ENCODE measurements at regions not wholly inside any gene's neighbourhood (a gene's known extent, or its start where the extent isn't known, plus 50 kb on each side); places are given as distances from the start of the nearest gene placed in this dataset.
"Not testable (repeated sequence)": the region's sequence is repeated elsewhere in the genome, so short reads cannot be mapped to it uniquely, and the experiment has no call there.

DNA sequence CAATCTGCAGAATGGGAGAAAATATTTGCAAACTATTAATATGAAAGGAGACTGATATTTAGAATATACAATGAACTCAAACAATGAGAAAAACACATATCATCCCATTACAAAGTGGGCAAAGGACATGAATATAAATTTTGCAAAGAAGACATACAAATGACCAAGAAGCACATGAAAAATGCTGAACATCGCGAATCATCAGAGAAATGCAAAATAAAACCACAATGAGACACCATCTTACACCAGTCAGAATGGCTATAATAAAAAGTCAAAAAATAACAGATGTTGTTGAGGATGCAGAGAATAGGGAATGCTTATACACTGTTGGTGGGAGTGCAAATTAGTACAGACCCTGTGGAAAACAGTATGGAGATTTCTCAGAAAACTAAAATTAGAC, 83.6 kb downstream of the RAP2B start:
- TF ChIP-seq, protein P1, sequence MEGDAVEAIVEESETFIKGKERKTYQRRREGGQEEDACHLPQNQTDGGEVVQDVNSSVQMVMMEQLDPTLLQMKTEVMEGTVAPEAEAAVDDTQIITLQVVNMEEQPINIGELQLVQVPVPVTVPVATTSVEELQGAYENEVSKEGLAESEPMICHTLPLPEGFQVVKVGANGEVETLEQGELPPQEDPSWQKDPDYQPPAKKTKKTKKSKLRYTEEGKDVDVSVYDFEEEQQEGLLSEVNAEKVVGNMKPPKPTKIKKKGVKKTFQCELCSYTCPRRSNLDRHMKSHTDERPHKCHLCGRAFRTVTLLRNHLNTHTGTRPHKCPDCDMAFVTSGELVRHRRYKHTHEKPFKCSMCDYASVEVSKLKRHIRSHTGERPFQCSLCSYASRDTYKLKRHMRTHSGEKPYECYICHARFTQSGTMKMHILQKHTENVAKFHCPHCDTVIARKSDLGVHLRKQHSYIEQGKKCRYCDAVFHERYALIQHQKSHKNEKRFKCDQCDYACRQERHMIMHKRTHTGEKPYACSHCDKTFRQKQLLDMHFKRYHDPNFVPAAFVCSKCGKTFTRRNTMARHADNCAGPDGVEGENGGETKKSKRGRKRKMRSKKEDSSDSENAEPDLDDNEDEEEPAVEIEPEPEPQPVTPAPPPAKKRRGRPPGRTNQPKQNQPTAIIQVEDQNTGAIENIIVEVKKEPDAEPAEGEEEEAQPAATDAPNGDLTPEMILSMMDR (IDR thresholded peaks at IDR 0.05; ENCODE audit: insufficient read depth, low read depth, low read length), result no peak
- no peak overlapping the region for H3K4me3 ChIP-seq (ENCODE audit: low read depth, low read length)
- DNase-seq (ENCODE audit: low read depth), result no peak

DNA sequence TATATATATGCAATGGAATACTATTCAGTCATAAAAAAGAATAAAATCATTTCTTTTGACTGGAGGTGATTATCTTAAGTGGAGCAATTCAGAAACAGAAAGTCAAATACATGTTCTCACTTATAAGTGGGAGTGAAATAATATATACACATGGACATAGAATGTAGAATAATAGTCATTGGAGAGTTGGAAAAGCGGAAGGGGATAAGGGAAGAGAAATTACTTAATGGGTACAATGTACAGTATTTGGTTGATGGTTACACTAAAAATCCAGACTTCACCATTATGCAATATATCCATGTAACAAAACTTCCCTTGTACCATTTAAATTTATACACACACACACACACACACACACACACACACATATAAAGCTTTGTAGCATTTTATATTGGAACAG, 84.3 kb downstream of the RAP2B start:
- TF ChIP-seq, protein P1 (IDR thresholded peaks at IDR 0.05; ENCODE audit: insufficient read depth, low read depth, low read length), result no peak
- DNase-seq (ENCODE audit: low read depth), result no peak
- no peak overlapping the region for H3K4me3 ChIP-seq (ENCODE audit: low read depth, low read length)

DNA sequence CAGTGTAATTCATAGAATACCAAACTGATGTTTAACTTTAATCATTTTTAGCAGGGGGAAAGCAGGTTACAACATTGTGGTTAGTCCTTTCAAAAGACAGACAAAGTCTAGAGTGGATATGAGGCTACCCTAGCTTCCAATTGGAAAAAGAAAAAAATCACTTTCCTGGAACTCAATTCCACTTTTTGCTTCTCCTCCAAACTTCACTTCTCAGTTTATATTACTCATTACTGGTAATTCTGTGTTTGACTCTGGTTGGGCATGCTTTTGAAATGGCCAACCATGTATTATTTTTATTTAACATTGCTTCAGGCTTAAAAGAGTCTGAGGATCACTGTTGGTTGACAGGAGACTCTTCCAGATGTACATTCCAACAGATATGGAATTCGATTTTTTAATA, 84.8 kb downstream of the RAP2B start:
- DNase-seq (ENCODE audit: low read depth), result peak; percentile 42
- TF ChIP-seq, protein P1 (IDR thresholded peaks at IDR 0.05; ENCODE audit: insufficient read depth, low read depth, low read length), result no peak
- H3K4me3 ChIP-seq (ENCODE audit: low read depth, low read length), result no peak overlapping the region

DNA sequence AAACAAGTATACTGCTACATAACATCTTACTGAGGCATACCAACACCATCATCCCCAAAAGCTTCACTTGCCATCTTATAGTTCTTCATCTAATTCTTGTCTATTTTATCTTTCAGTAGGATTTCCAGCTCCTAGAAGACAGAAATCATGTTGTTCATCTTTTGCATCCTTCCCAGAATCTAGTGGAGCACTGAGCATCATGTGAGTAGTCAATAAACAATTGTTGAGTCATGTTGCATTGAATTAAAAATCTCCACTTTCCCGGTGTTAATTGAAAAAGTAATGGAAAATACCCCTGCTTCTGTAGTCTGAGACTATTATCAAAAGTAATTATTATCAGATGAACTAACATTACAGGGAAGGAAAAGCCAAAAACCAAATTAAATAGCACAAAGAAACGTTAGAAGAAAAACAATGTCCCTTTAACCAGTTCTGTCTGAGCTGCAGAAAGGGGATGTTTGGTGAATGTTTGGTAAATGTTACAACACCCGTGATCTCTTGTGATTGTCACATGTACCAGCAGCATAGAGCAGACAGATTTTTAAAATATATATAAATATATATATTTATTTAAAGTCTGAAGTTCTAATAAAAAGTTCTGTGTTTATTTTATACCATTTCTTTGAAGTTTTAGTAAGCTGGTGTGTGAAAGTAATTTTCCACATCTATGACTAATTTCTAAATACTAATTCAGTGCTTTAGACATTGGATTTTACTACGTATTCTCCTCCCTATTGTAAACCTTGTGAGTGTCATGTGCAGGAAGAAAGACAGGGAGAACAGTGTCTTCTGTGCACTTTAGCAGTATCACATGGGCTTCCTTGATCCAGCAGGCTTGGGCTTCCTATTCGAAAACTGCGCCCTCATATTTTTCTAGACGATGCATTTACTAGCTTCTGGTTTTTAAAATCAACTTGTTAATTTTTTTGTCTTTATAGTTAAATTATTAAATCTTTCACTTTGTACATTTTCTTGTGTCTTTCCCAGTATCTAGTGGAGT, 85.6 kb downstream of the RAP2B start:
- TF ChIP-seq, protein P1 (IDR thresholded peaks at IDR 0.05; ENCODE audit: insufficient read depth, low read depth, low read length), result no peak
- no peak overlapping the region for H3K4me3 ChIP-seq (ENCODE audit: low read depth, low read length)
- peak; percentile 28 for DNase-seq (ENCODE audit: low read depth)

DNA sequence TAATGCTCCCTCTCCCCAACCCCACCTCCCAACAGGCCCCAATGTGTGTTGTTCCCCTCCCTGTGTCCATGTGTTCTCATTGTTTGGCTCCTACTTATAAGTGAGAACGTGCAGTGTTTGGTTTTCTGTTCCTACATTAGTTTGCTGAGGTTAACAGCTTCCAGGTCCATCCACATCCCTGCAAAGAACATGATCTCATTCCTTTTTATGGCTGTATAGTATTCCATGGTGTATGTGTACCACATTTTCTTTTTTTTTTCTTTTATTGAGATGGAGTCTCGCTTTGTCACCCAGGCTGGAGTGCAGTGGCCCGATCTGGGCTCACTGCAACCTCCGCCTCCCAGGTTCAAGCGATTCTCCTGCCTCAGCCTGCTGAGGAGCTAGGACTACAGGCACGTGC, 86.8 kb downstream of the RAP2B start:
- not testable (repeated sequence) for H3K4me3 ChIP-seq (ENCODE audit: low read depth, low read length); DNase-seq (ENCODE audit: low read depth)

DNA sequence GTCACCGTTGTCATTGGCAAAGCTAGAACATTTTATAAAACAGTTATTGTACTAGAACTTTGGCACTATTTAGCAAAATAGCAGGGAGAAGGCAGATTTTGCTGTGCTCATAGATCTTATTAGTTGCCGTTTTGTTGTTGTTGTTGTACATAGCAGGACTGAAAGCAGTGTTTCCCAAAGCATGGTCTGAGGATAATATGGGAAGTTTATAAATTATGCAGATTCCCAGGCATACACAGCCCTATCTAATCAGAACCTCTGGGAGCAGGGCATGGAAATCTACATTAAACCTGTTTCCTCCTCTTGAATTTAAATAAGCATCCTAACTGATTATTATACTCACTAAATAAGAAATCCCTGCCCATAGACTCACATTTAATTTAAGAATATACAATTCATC, 87.9 kb downstream of the RAP2B start:
- no peak overlapping the region for H3K4me3 ChIP-seq (ENCODE audit: low read depth, low read length)
- TF ChIP-seq, protein P1 (IDR thresholded peaks at IDR 0.05; ENCODE audit: insufficient read depth, low read depth, low read length), result no peak
- no peak for DNase-seq (ENCODE audit: low read depth)

DNA sequence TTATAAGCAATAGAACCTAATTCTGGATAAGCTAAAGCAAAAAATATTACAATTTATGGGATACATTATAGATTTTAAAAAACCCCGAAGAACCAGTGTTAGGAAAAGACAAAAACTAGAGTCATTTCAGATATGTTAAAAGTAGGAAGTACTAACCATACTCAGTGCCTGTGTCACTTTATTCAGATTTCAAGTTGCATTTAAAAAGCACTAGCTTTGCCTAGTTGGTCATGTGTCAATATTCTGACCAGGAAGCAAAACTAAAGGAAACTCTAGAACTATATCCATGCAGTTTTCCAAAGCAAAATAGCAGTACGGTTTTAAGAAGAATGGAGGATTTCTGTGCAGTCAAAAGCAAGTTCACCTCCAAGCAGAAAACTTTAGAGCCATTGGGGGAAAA, 88.4 kb downstream of the RAP2B start:
- no peak overlapping the region for H3K4me3 ChIP-seq (ENCODE audit: low read depth, low read length)
- no peak for DNase-seq (ENCODE audit: low read depth)
- TF ChIP-seq, protein P1 (IDR thresholded peaks at IDR 0.05; ENCODE audit: insufficient read depth, low read depth, low read length), result no peak

Data from fibroblast of villous mesenchyme (primary cell).